Erythroblast (primary cell): ENCODE measurements at regions not wholly inside any gene's neighbourhood (a gene's known extent, or its start where the extent isn't known, plus 50 kb on each side); places are given as distances from the start of the nearest gene placed in this dataset.

Source experiments
- GATA1 ChIP-seq: IDR thresholded peaks from 2 replicates; pipeline ENCODE4 v1.6.1; 2011; ENCODE audit warnings: low read depth, mild to moderate bottlenecking, control low read depth, low read length, moderate library complexity
- POLR2A ChIP-seq: IDR thresholded peaks from 2 replicates; pipeline ENCODE4 v1.6.1; 2011; ENCODE audit warnings: mild to moderate bottlenecking, low read length

GRCh38 chr21:38165466-38166172, 91.2 kb upstream of the KCNJ15 start:
- no peak for TF ChIP-seq POLR2A
- no peak for TF ChIP-seq GATA1
